ENCODE measurements at regions not wholly inside any gene's neighbourhood (a gene's known extent, or its start where the extent isn't known, plus 50 kb on each side); places are given as distances from the start of the nearest gene placed in this dataset.

DNA sequence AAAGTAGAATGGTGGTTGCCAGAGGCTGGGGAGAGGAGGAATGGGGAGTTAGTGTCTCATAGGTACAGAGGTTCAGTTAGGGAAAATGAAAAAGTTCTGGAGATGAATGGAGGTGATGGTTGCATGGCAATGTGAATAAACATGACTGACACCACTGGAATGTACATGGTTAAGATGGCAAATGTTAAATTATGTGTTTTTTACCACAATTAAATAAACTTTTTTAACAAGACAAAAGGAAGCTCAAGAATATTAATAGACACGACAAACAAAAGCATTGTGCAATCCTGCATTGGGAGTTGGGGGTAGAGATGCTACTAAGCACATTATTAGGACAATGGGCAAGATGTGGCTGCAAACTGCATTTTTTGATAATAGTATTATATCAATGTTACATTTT, 147.7 kb downstream of the TWIST2 start:
- POLR2A ChIA-PET = no interaction called here
- Histone ChIP-seq H3K27ac (ENCODE audit: extremely low read depth, low read depth, low read length) (no peak overlapping the region), H3K36me3 (ENCODE audit: control insufficient read depth in 2 of 2, insufficient read depth in 1 of 2, low read length in 2 of 2) (no peaks in the 10 kb centered on the region), H3K4me3 (ENCODE audit: low read depth, low read length) (no peak overlapping the region), H3K9me3 (ENCODE audit: control insufficient read depth, insufficient read depth, low read depth, low read length) (no peaks in the 10 kb centered on the region), H3K4me1 (ENCODE audit: control insufficient read depth, insufficient read depth, low read length) (no peaks in the 10 kb centered on the region)
- CTCF ChIA-PET = no interaction called here
- TF ChIP-seq ZSCAN18 (tag by site-specific recombination; IDR thresholded peaks at IDR 0.05) (no peak), ZNF76 (tag by site-specific recombination; IDR thresholded peaks at IDR 0.05; ENCODE audit: borderline replicate concordance, low read depth) (no peak), ZNF768 (tag by site-specific recombination; IDR thresholded peaks at IDR 0.05) (no peak), ZNF280C (tag by site-specific recombination; IDR thresholded peaks at IDR 0.05) (no peak), ZNF791 (tag by site-specific recombination; IDR thresholded peaks at IDR 0.05) (no peak), ZNF792 (tag by site-specific recombination; IDR thresholded peaks at IDR 0.05) (no peak), ZNF664 (tag by site-specific recombination; IDR thresholded peaks at IDR 0.05) (no peak), ZNF658 (tag by site-specific recombination; IDR thresholded peaks at IDR 0.05) (no peak), REST (tag by site-specific recombination; IDR thresholded peaks at IDR 0.05) (no peak), YY2 (tag by site-specific recombination; IDR thresholded peaks at IDR 0.05) (no peak), REPIN1 (tag by site-specific recombination; IDR thresholded peaks at IDR 0.05; ENCODE audit: low read depth) (no peak), ZNF211 (tag by site-specific recombination; IDR thresholded peaks at IDR 0.05; ENCODE audit: low read depth) (no peak), ZNF239 (tag by site-specific recombination; IDR thresholded peaks at IDR 0.05) (no peak), ZNF146 (tag by site-specific recombination; IDR thresholded peaks at IDR 0.05) (no peak)
- TF ChIP-seq, protein P1, sequence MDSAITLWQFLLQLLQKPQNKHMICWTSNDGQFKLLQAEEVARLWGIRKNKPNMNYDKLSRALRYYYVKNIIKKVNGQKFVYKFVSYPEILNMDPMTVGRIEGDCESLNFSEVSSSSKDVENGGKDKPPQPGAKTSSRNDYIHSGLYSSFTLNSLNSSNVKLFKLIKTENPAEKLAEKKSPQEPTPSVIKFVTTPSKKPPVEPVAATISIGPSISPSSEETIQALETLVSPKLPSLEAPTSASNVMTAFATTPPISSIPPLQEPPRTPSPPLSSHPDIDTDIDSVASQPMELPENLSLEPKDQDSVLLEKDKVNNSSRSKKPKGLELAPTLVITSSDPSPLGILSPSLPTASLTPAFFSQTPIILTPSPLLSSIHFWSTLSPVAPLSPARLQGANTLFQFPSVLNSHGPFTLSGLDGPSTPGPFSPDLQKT (IDR thresholded peaks at IDR 0.05; ENCODE audit: borderline replicate concordance, low read depth, low read length) = no peak

GRCh38 chr2:238996331-238997136, 148.6 kb downstream of the TWIST2 start:
- no peaks in the 10 kb centered on the region for H3K9me3 ChIP-seq (ENCODE audit: control insufficient read depth, insufficient read depth, low read depth, low read length)
- no peaks in the 10 kb centered on the region for H3K4me1 ChIP-seq (ENCODE audit: control insufficient read depth, insufficient read depth, low read length)
- no peak overlapping the region for H3K27ac ChIP-seq (ENCODE audit: extremely low read depth, low read depth, low read length)
- no peaks in the 10 kb centered on the region for H3K36me3 ChIP-seq (ENCODE audit: control insufficient read depth in 2 of 2, insufficient read depth in 1 of 2, low read length in 2 of 2)
- H3K4me3 ChIP-seq (ENCODE audit: low read depth, low read length) = no peak overlapping the region
- ChIA-PET POLR2A (no interaction called here), CTCF (interaction anchor here (0.6 kb wide), 1 partner anchor 221 kb away, joined by 3 read pairs; no protein-coding TSS in a partner anchor)
- TF ChIP-seq ZNF571 (tag by site-specific recombination; IDR thresholded peaks at IDR 0.05) (no peak), ZNF747 (tag by site-specific recombination; IDR thresholded peaks at IDR 0.05) (no peak), ZBTB44 (tag by site-specific recombination; IDR thresholded peaks at IDR 0.05) (no peak), ZNF623 (tag by site-specific recombination; IDR thresholded peaks at IDR 0.05) (no peak), HOXC10 (CRISPR knock-in tag; IDR thresholded peaks at IDR 0.05) (no peak), ZNF211 (tag by site-specific recombination; IDR thresholded peaks at IDR 0.05; ENCODE audit: low read depth) (no peak), SP7 (tag by site-specific recombination; IDR thresholded peaks at IDR 0.05) (no peak)
- TF ChIP-seq, protein P2, sequence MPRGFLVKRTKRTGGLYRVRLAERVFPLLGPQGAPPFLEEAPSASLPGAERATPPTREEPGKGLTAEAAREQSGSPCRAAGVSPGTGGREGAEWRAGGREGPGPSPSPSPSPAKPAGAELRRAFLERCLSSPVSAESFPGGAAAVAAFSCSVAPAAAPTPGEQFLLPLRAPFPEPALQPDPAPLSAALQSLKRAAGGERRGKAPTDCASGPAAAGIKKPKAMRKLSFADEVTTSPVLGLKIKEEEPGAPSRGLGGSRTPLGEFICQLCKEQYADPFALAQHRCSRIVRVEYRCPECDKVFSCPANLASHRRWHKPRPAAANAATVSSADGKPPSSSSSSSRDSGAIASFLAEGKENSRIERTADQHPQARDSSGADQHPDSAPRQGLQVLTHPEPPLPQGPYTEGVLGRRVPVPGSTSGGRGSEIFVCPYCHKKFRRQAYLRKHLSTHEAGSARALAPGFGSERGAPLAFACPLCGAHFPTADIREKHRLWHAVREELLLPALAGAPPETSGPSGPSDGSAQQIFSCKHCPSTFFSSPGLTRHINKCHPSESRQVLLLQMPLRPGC (tag by site-specific recombination; IDR thresholded peaks at IDR 0.05) = no peak
